Tibial artery (tissue), 4 donors: ENCODE measurements at regions not wholly inside any gene's neighbourhood (a gene's known extent, or its start where the extent isn't known, plus 50 kb on each side); places are given as distances from the start of the nearest gene placed in this dataset.

ENCODE experiments used
- DNase-seq, 2 donors: peaks; one replicate each; pipeline ENCODE4 v3.0.0-alpha.2; 2019
- H3K27ac ChIP-seq, 2 donors: fragments of 200-600 bp; sonication (generic) in 1 of 2; 1 replicate in 1 of 2; 2 replicates in 1 of 2; pipeline ENCODE4 v1.5.1; 2018 to 2019; ENCODE audit warnings: mild to moderate bottlenecking in 1 of 2
- H3K27me3 ChIP-seq, 2 donors: fragments of 200-600 bp; sonication (generic) in 1 of 2; one replicate each; pipeline versions ENCODE4 v1.5.1 to v1.6.0; 2016 to 2019
- H3K36me3 ChIP-seq, 3 donors: fragments of 200-600 bp; sonication (generic) in 2 of 3; one replicate each; pipeline ENCODE4 v1.5.1; 2016 to 2019; ENCODE audit warnings: mild to moderate bottlenecking in 2 of 3
- H3K4me1 ChIP-seq, 4 donors: fragments of 200-600 bp; sonication (generic) in 2 of 4; 1 replicate in 3 of 4; 2 replicates in 1 of 4; pipeline ENCODE4 v1.5.1; 2016 to 2019
- H3K4me3 ChIP-seq, 2 donors: fragments of 200-600 bp; sonication (generic) in 1 of 2; 1 replicate in 1 of 2; 2 replicates in 1 of 2; pipeline ENCODE4 v1.5.1; 2018 to 2019; ENCODE audit warnings: mild to moderate bottlenecking in 2 of 2
- H3K9me3 ChIP-seq, 3 donors: fragments of 200-600 bp; sonication (generic) in 1 of 3; one replicate each; pipeline ENCODE4 v1.5.1; 2016 to 2019
- CTCF ChIP-seq, 2 experiments: fragments of 200-600 bp in 1 of 2; fragments of 450-650 bp in 1 of 2; IDR thresholded peaks; one replicate each; pipeline ENCODE4 v1.5.1; 2017 to 2019; ENCODE audit warnings: antibody characterized with exemption in 2 of 2, mild to moderate bottlenecking in 1 of 2, moderate library complexity in 1 of 2
- intact Hi-C: fragments of 100-400 bp; cut with DNase I; formaldehyde crosslinking; loops from one replicate; pipeline ENCODE4 v1.15.0; 2023; ENCODE audit warnings: low total_unique reads

DNA sequence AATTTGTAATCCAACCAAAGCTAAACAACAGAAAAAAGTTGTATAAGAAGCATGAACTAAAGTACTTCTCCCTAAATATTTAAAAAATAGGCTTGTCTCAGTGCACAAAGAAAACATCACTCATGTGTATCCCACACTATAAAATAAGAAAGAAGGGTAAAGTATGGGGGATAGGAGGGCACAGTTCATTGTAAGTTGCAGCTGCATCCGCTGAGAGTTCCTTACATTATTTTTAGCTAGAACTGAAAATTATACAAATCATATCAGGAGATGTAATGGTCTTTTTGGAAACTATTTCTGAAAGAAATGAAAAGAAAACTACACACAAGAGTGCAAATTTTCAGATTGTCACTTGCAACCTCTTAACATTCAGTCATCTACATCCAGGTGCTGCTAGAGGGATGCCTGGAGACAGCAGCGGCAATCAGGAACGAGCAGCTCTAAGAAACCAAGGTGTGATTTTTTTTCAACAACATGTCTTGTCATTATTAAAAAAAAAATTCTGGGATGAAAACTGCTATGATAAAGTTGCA is 273.6 kb downstream of the ASXL3 start:
- Histone ChIP-seq H3K27me3 (no peaks in the 10 kb centered on the region), H3K4me3 (no peak overlapping the region), H3K36me3 (no peaks in the 10 kb centered on the region), H3K4me1 (no peaks in the 10 kb centered on the region), H3K9me3 (no peaks in the 10 kb centered on the region), H3K27ac (no peak overlapping the region)
- intact Hi-C loops: no loop called here
- no peak for DNase-seq
- no peak for TF ChIP-seq CTCF (IDR thresholded peaks at IDR 0.05)

GRCh38 chr18:33849731-33850130 is 271.7 kb downstream of the ASXL3 start:
- H3K27me3 ChIP-seq: no peaks in the 10 kb centered on the region
- TF ChIP-seq CTCF (IDR thresholded peaks at IDR 0.05): no peak
- no peaks in the 10 kb centered on the region for H3K36me3 ChIP-seq
- no peak overlapping the region for H3K27ac ChIP-seq
- H3K4me1 ChIP-seq: no peaks in the 10 kb centered on the region
- H3K9me3 ChIP-seq: no peaks in the 10 kb centered on the region
- intact Hi-C loops: no loop called here
- H3K4me3 ChIP-seq: no peak overlapping the region
- no peak for DNase-seq

GRCh38 chr18:33844232-33844631 is 266.2 kb downstream of the ASXL3 start:
- no peak for TF ChIP-seq CTCF (IDR thresholded peaks at IDR 0.05)
- Histone ChIP-seq H3K27me3 (no peaks in the 10 kb centered on the region), H3K27ac (no peak overlapping the region), H3K4me1 (peaks cover 0 to 8% (median 3%) of the 10 kb centered on the region in 4 donors), H3K36me3 (no peaks in the 10 kb centered on the region), H3K4me3 (no peak overlapping the region), H3K9me3 (no peaks in the 10 kb centered on the region)
- no peak for DNase-seq
- intact Hi-C loops: no loop called here

GRCh38 chr18:33841221-33841967 is 263.4 kb downstream of the ASXL3 start:
- peaks cover 0 to 9% (median 3%) of the 10 kb centered on the region in 4 donors for H3K4me1 ChIP-seq
- H3K4me3 ChIP-seq: no peak overlapping the region
- H3K36me3 ChIP-seq: no peaks in the 10 kb centered on the region
- H3K9me3 ChIP-seq: no peaks in the 10 kb centered on the region
- H3K27me3 ChIP-seq: no peaks in the 10 kb centered on the region
- TF ChIP-seq CTCF (IDR thresholded peaks at IDR 0.05): no peak
- DNase-seq: no peak
- no peak overlapping the region for H3K27ac ChIP-seq
- intact Hi-C loops: no loop called here

- no peaks in the 10 kb centered on the region for H3K36me3 ChIP-seq
- TF ChIP-seq CTCF (IDR thresholded peaks at IDR 0.05): no peak
- H3K9me3 ChIP-seq: no peaks in the 10 kb centered on the region
- H3K4me1 ChIP-seq: peaks cover 0 to 9% (median 3%) of the 10 kb centered on the region in 4 donors
- H3K27ac ChIP-seq: no peak overlapping the region
- intact Hi-C loops: no loop called here
- no peak overlapping the region for H3K4me3 ChIP-seq
- no peaks in the 10 kb centered on the region for H3K27me3 ChIP-seq
- no peak for DNase-seq
Observed at GRCh38 chr18:33840212-33840593, 262.2 kb downstream of the ASXL3 start.
